NCI-H2029 treated with DMSO at 0.1 percent for 48 hours (cell line): ENCODE measurements at regions not wholly inside any gene's neighbourhood (a gene's known extent, or its start where the extent isn't known, plus 50 kb on each side); places are given as distances from the start of the nearest gene placed in this dataset.
"Not testable (repeated sequence)": the region's sequence is repeated elsewhere in the genome, so short reads cannot be mapped to it uniquely, and the experiment has no call there.

Experiments used
- DNase-seq: peaks from one replicate; lab custom pipeline; 2025; lab: John Stamatoyannopoulos, UW

GRCh38 chr1:168826269-168826668 is 97.3 kb upstream of the DPT start:
- no peak for DNase-seq

- no peak for DNase-seq
These were observed 98.6 kb upstream of the DPT start for GRCh38 chr1:168827557-168827956.

- no peak for DNase-seq
These were observed 100.9 kb upstream of the DPT start for GRCh38 chr1:168829876-168830275.

- no peak for DNase-seq
These were observed 101.6 kb upstream of the DPT start for GRCh38 chr1:168830562-168830961.

- no peak for DNase-seq
These were observed 103.7 kb upstream of the DPT start for GRCh38 chr1:168832661-168833060.

- DNase-seq: no peak
These were observed 104.4 kb upstream of the DPT start for GRCh38 chr1:168833362-168833761.

- DNase-seq: no peak
These were observed 104.8 kb upstream of the DPT start for GRCh38 chr1:168833801-168834224.

- DNase-seq: no peak
These were observed 105.3 kb upstream of the DPT start for GRCh38 chr1:168834225-168834872.

- DNase-seq: no peak
These were observed 106.2 kb upstream of the DPT start for GRCh38 chr1:168835176-168835575.

GRCh38 chr1:168835791-168836190 is 106.8 kb upstream of the DPT start:
- DNase-seq: no peak

- DNase-seq: no peak
These were observed 107.5 kb upstream of the DPT start for GRCh38 chr1:168836469-168836868.

- not testable (repeated sequence) for DNase-seq
These were observed 108.2 kb upstream of the DPT start for GRCh38 chr1:168837230-168837629.

GRCh38 chr1:168842306-168842705 is 113.3 kb upstream of the DPT start:
- no peak for DNase-seq

GRCh38 chr1:168842916-168843315 is 113.9 kb upstream of the DPT start:
- peak; percentile 51 for DNase-seq

GRCh38 chr1:168843401-168843800 is 114.4 kb upstream of the DPT start:
- no peak for DNase-seq

GRCh38 chr1:168843950-168844349 is 114.9 kb upstream of the DPT start:
- no peak for DNase-seq

GRCh38 chr1:168845140-168845539 is 116.1 kb upstream of the DPT start:
- no peak for DNase-seq

- no peak for DNase-seq
These were observed 119.0 kb upstream of the DPT start for GRCh38 chr1:168848051-168848450.

- DNase-seq: no peak
These were observed 132.5 kb upstream of the DPT start for GRCh38 chr1:168861421-168862004.

- no peak for DNase-seq
These were observed 134.8 kb upstream of the DPT start for GRCh38 chr1:168863772-168864171.

- DNase-seq: no peak
These were observed 135.3 kb upstream of the DPT start for GRCh38 chr1:168864266-168864665.

GRCh38 chr1:168865850-168866620 is 137.0 kb upstream of the DPT start:
- no peak for DNase-seq

GRCh38 chr1:168867941-168868634 is 139.1 kb upstream of the DPT start:
- no peak for DNase-seq
